GM21367 (cell line): ENCODE measurements at regions not wholly inside any gene's neighbourhood (a gene's known extent, or its start where the extent isn't known, plus 50 kb on each side); places are given as distances from the start of the nearest gene placed in this dataset.
"Not testable (repeated sequence)": the region's sequence is repeated elsewhere in the genome, so short reads cannot be mapped to it uniquely, and the experiment has no call there.

Source experiments
- ATAC-seq: cut with Tn5 transposase; IDR thresholded peaks from one replicate; pipeline ENCODE4 v1.9.1; 2021; ENCODE audit not compliant: unreplicated experiment

DNA sequence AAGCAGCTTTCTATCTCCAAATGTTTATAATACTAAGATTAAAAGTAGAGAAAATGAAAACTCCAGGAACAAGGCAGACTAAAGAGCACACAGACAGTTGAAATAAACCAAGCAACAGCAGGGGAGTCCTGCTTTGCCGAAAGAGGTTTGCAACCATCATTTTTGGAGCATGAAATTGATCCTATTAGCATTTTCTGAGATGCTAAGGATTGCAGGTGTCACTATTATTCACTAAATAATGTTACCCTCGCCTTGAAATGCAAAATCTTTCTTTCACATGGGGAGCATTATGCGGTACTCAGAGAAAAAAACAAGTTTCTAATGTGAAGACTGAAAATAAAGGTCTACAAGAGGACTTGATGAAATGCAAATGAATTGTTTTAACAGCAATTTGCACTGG lies 81.7 kb upstream of the DNAJC10 start:
- no peak for ATAC-seq

DNA sequence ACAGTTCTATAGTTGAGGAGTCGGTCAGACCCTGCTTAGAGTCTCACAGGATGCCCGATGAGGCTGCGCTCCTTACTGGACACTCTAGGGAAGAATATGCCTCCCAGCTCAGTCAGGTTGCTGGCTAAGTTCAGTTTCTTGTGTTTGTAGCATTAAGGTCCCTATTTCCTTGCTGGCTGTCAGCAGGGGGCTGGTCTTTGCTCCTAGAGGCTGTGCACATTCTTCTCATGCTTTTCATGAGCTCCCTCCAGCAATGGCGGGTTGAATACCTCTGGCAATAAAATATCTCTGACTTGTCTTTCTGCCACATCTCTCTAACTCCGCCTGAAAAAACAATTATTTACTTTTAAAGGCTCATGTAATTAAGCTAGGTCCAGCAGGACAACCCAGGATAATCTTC lies 79.4 kb upstream of the DNAJC10 start:
- ATAC-seq = no peak

DNA sequence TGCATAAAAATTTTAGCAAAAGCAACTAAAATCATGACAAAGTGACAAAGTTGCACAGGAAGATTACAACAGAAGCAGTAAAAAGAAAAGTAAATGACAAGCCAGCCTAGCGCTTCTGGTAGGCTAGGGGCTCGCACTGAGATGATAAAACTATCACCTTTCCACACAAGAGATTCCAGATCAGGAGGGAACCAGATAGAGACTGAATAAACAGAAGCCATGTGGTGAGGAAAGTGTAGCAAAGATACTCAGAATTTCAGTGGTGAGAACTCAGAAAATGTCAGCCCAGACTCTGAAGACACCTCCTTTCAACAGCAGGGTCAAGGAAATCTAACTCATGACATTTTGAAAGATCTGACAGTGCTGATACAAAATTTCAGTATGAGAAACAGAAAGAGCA lies 77.4 kb upstream of the DNAJC10 start:
- ATAC-seq = no peak

GRCh38 chr2:182639971-182640370 lies 76.1 kb upstream of the DNAJC10 start:
- ATAC-seq = no peak

DNA sequence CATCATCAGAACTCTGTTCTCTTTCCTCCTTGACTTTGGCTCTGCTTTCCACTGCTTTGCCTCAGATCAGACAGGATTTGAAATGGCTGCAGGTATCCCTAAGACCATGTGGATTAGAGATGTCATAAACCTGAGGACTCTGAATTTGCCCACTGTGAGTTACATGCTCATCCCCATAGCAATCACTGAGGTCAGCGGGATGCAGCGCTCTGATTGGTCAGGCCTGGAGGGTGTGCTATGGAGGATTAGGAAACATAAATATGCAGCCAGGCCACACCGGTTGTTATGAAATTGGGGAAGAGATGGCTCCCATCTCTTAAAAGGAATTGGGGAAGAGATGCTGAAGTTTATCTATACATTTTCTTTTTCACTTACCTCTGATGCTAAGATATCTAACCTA lies 73.7 kb upstream of the DNAJC10 start:
- peak; percentile 100 for ATAC-seq

DNA sequence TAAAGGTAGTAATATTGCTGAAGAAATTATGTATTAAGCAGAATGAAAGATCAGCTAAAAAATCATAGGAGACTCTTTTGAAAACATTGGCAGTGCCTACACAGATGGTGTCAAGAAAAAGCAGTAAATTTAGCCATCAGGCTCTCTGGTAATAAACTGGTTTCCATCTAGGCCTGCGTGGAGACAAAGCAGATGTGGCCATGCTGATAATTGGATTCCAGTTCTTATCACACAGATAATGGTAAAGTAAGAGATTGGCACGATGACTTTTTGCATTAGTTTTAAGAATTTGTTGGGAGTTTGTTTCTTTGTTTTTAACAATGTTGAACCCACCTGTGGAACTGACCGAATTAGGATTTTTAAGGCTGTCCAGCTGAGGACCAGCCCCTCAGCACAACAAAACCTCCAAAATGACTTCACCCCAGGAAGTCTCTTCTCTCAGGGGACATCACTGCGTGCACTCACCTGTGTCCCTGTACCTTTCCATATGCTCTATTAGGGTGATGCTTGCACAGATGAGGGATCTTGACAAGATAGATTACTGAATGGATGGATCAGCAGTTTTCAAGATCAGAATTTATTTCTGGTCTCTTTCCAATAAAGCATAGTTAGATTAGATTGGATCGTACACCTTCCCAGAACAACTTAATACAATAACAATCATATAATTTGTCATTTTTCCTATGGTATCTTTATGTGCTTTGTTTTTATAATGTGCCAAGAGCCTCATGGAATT lies 69.1 kb upstream of the DNAJC10 start:
- no peak for ATAC-seq

DNA sequence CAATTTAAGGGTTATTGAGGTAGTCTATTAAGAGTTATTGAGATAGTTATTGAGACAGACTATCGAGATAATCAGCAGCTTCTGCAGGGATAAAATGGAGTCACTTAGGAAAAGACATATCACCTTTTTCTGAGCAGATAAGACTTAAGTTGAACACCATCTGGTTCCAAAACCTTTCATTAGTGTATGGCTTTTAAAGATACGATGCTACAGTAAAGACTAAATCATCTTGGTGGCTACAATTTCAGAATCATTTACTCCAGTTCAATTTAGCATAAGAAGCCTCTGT lies 68.6 kb upstream of the DNAJC10 start:
- no peak for ATAC-seq

DNA sequence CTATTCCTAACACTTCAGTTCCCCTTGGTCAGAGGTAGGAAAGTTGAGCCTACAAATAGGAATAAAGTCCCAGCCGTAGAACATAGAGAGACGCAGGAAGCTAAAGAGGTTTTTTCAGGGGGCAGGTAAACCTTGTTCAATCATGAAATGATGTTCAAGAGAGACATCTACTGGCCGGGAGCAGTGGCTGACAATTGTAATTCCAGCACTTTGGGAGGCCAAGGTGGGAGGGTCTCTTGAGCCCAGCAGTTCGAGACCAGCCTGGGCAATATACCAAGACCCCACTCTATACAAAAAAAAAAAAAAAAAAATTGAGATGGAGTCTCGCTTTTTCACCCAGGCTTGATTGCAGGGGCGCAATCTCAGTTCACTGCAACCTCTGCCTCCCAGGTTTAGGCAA lies 66.7 kb upstream of the DNAJC10 start:
- no peak for ATAC-seq

DNA sequence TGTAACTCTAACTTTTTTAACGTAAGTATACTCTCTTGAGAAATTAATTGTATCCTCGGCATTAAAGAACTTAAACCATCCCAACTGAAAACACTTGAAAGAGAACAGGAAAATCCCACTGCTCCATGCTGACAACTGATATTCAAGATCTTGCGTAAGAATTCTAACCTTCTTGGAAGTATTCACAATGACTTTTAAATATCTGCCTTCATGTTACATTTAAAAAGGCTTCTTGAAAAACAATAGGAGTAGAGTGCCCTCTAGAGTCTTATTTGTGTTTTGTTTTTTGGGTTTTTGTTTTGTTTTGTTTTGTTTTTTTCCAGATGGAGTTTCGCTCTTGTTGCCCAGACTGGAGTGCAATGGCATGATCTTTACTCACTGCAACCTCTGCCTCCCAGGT lies 65.4 kb upstream of the DNAJC10 start:
- no peak for ATAC-seq

GRCh38 chr2:182652326-182652725 lies 63.7 kb upstream of the DNAJC10 start:
- ATAC-seq = no peak

- no peak for ATAC-seq
These were observed 60.3 kb upstream of the DNAJC10 start for GRCh38 chr2:182655750-182656149.

DNA sequence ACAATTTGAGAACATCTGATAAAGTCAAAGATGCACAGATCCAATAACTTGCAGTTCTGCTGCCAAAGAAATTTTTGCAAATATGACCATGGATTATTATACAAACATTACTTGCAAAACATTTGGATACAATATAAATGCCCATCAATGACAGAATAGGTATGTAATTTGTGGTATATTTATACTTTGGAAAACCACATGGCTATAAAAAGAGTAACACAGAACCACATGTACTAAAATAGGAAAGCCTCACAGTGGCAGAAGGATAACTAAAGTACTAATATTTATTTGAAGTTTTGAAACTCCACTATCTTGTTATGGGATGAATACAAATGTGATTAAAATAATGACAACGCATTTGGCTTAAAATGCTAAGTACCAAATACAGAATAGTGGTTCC lies 51.8 kb upstream of the DNAJC10 start:
- no peak for ATAC-seq

- ATAC-seq = not testable (repeated sequence)
These were observed 50.6 kb upstream of the DNAJC10 start for GRCh38 chr2:182665500-182665899.
